HCT116 (cell line): ENCODE measurements at regions not wholly inside any gene's neighbourhood (a gene's known extent, or its start where the extent isn't known, plus 50 kb on each side); places are given as distances from the start of the nearest gene placed in this dataset.

Experiments used
- ATAC-seq: fragments of 200-7000 bp; cut with Tn5 transposase; 2 replicates; pipeline ENCODE4 v1.9.1; 2020; ENCODE audit warnings: mild to moderate bottlenecking, moderate library complexity
- BruUV-seq: library from RNA; stranded (reverse); fragments of 400-500 nt; replicated peaks from 2 replicates; lab custom pipeline; 2021; lab: Mats Ljungman, UMichigan
- CTCF ChIA-PET: fragments of 300-600 bp; sonication (Branson Sonifier 250); formaldehyde crosslinking; loops from one replicate; lab custom pipeline; 2021; ENCODE audit warnings: antibody characterized with exemption; lab: Charles Lee
- POLR2A ChIA-PET: fragments of 300-600, 350-600 bp; sonication (Branson Sonifier 250); formaldehyde crosslinking; loops from one replicate; lab custom pipeline; 2021; ENCODE audit warnings: antibody characterized with exemption; lab: Charles Lee
- RAD21 ChIA-PET, 2 experiments: fragments of 300-600 bp; sonication (Branson Sonifier 250); formaldehyde crosslinking; loops; one replicate each; lab custom pipeline; 2023; ENCODE audit warnings: low total read pairs in 2 of 2; ENCODE audit not compliant: uncharacterized antibody in 2 of 2, unreplicated experiment in 2 of 2, low non-redundant PET in 1 of 2; lab: Charles Lee
- DNase-seq: peaks from one replicate; pipeline ENCODE4 v3.0.0-alpha.2; 2010; ENCODE audit warnings: low read depth, low spot score
- H2AFZ ChIP-seq: fragments of 200-600 bp; shearing (Covaris generic), sonication (generic); 2 replicates; pipeline ENCODE4 v1.6.1; 2017; ENCODE audit warnings: low read depth, mixed run types, mixed read lengths, antibody characterized with exemption, low read length; ENCODE audit not compliant: poor library complexity, severe bottlenecking
- H3K27ac ChIP-seq: 2 replicates; pipeline ENCODE4 v1.5.1; 2012; ENCODE audit warnings: low read depth, low read length
- H3K27me3 ChIP-seq: fragments of 200-600 bp; sonication (generic); 2 replicates; pipeline ENCODE4 v1.6.1; 2016; ENCODE audit warnings: mixed run types, low read length, mixed read lengths; ENCODE audit not compliant: insufficient read depth
- H3K36me3 ChIP-seq, 2 experiments: fragments of 200-500 bp in 1 of 2; fragments of 200-600 bp in 1 of 2; sonication (Bioruptor generic) in 1 of 2; sonication (generic) in 1 of 2; 2 replicates each; pipeline versions ENCODE4 v1.5.1 to v1.6.1; 2014 to 2016; ENCODE audit warnings: low read length in 2 of 2, inconsistent platforms in 1 of 2, mixed read lengths in 1 of 2, mixed run types in 1 of 2; ENCODE audit not compliant: insufficient read depth in 2 of 2, control insufficient read depth in 1 of 2
- H3K4me1 ChIP-seq, 2 experiments: fragments of 200-600 bp in 1 of 2; sonication (generic) in 1 of 2; 2 replicates each; pipeline versions ENCODE4 v1.5.1 to v1.6.1; 2012 to 2017; ENCODE audit warnings: low read length in 2 of 2, inconsistent platforms in 1 of 2, mild to moderate bottlenecking in 1 of 2, mixed read lengths in 1 of 2, mixed run types in 1 of 2, moderate library complexity in 1 of 2; ENCODE audit not compliant: insufficient read depth in 2 of 2, control insufficient read depth in 1 of 2
- H3K4me2 ChIP-seq: fragments of 200-600 bp; sonication (generic); 2 replicates; pipeline ENCODE4 v1.6.1; 2017; ENCODE audit warnings: mixed run types, low read length, mixed read lengths
- H3K4me3 ChIP-seq, 2 experiments: fragments of 200-600 bp in 1 of 2; sonication (generic) in 1 of 2; replicated peaks in 1 of 2; 2 replicates each; pipeline ENCODE4 v1.5.1; 2011 to 2016; ENCODE audit warnings: low read length in 2 of 2, control low read depth in 1 of 2, low read depth in 1 of 2, mild to moderate bottlenecking in 1 of 2, mixed read lengths in 1 of 2, mixed run types in 1 of 2
- H3K79me2 ChIP-seq: fragments of 200-600 bp; sonication (generic); 2 replicates; pipeline ENCODE4 v1.6.1; 2017; ENCODE audit warnings: mild to moderate bottlenecking, mixed run types, low read length, moderate library complexity, mixed read lengths; ENCODE audit not compliant: insufficient read depth
- H3K9ac ChIP-seq: fragments of 200-600 bp; sonication (generic); 2 replicates; pipeline ENCODE4 v1.6.1; 2016; ENCODE audit warnings: low read length, mixed read lengths
- H3K9me2 ChIP-seq: fragments of 200-600 bp; sonication (generic), shearing (Covaris generic); 2 replicates; pipeline ENCODE4 v1.6.1; 2017; ENCODE audit warnings: mixed run types, mild to moderate bottlenecking, moderate library complexity; ENCODE audit not compliant: insufficient read depth
- H3K9me3 ChIP-seq, 2 experiments: fragments of 200-500 bp in 1 of 2; fragments of 200-600 bp in 1 of 2; sonication (Bioruptor generic) in 1 of 2; sonication (generic) in 1 of 2; 2 replicates each; pipeline ENCODE4 v1.6.1; 2014 to 2017; ENCODE audit warnings: low read length in 2 of 2, mixed read lengths in 2 of 2, inconsistent platforms in 1 of 2, low read depth in 1 of 2, mild to moderate bottlenecking in 1 of 2, mixed run types in 1 of 2, moderate library complexity in 1 of 2; ENCODE audit not compliant: control insufficient read depth in 1 of 2, insufficient read depth in 1 of 2
- H4K20me1 ChIP-seq: fragments of 200-600 bp; sonication (generic), shearing (Covaris generic); 2 replicates; pipeline ENCODE4 v1.6.1; 2017; ENCODE audit warnings: mixed run types, mild to moderate bottlenecking, moderate library complexity; ENCODE audit not compliant: insufficient read depth
- CTCF ChIP-seq, 3 experiments: fragments of 200-600 bp in 1 of 3; sonication (generic) in 1 of 3; IDR thresholded peaks in 2 of 3; conservative IDR thresholded peaks in 1 of 3; 2 replicates each; pipeline ENCODE4 v1.5.1; 2012 to 2017; ENCODE audit warnings: low read depth in 2 of 3, low read length in 2 of 3, antibody characterized with exemption in 1 of 3, borderline replicate concordance in 1 of 3, control low read depth in 1 of 3, mild to moderate bottlenecking in 1 of 3, mixed read lengths in 1 of 3, mixed run types in 1 of 3, moderate library complexity in 1 of 3; ENCODE audit not compliant: insufficient read depth in 1 of 3
- EGR1 ChIP-seq: IDR thresholded peaks from 2 replicates; pipeline ENCODE4 v1.6.1; 2012; ENCODE audit warnings: low read depth
- ELF1 ChIP-seq: IDR thresholded peaks from 2 replicates; pipeline ENCODE4 v1.6.1; 2012; ENCODE audit warnings: low read depth, borderline replicate concordance
- EZH2phosphoT487 ChIP-seq: fragments of 200-600 bp; IDR thresholded peaks from 2 replicates; pipeline ENCODE4 v1.6.1; 2018; ENCODE audit warnings: antibody characterized with exemption, borderline replicate concordance
- YY1 ChIP-seq: IDR thresholded peaks from 2 replicates; pipeline ENCODE4 v1.6.1; 2011; ENCODE audit warnings: low read length, low read depth, moderate library complexity, mild to moderate bottlenecking; ENCODE audit not compliant: insufficient replicate concordance; ENCODE audit errors: extremely low read depth
- intact Hi-C: fragments of 100-400 bp; cut with micrococcal nuclease; formaldehyde crosslinking; loops from 2 replicates; pipeline ENCODE4 v1.10.0; 2022

- TF ChIP-seq EZH2phosphoT487 (no peak), CTCF (IDR thresholded peaks at IDR 0.05 in 2 of 3, conservative IDR thresholded peaks at IDR 0.05 in 1 of 3; ENCODE audit: borderline replicate concordance in 1 of 3, insufficient read depth in 1 of 3, low read depth in 2 of 3, low read length in 2 of 3) (no peak), ELF1 (no peak), YY1 (no peak)
- RAD21 ChIA-PET: no interaction called here
Observed at GRCh38 chr6:90350689-90351554, 54.3 kb upstream of the BACH2 start.

GRCh38 chr6:90347411-90347851, 50.8 kb upstream of the BACH2 start:
- Histone ChIP-seq H2AFZ (no peak overlapping the region), H3K79me2 (no peaks in the 10 kb centered on the region), H3K4me2 (no peak overlapping the region), H3K9ac (no peak overlapping the region), H3K36me3 (no peaks in the 10 kb centered on the region), H3K9me3 (no peaks in the 10 kb centered on the region), H3K4me3 (no peak overlapping the region), H3K9me2 (no peaks in the 10 kb centered on the region), H3K27ac (no peak overlapping the region), H4K20me1 (no peaks in the 10 kb centered on the region), H3K27me3 (no peaks in the 10 kb centered on the region), H3K4me1 (peaks cover 0 to 5% of the 10 kb centered on the region in 2 experiments; a peak in 1 of 4 replicates)
- POLR2A ChIA-PET: no interaction called here
- intact Hi-C loops: no loop called here
- RAD21 ChIA-PET: no interaction called here
- DNase-seq (no peak), ATAC-seq (no peak)
- CTCF ChIA-PET: no interaction called here
- no peak for TF ChIP-seq EGR1
- BruUV-seq: no TSS peak

More at GRCh38 chr6:90350689-90351554, 54.3 kb upstream of the BACH2 start:
- H3K4me3 ChIP-seq: no peak overlapping the region
- H3K9me2 ChIP-seq: no peaks in the 10 kb centered on the region
- ChIA-PET CTCF (no interaction called here), POLR2A (no interaction called here)
- no peaks in the 10 kb centered on the region for H3K27me3 ChIP-seq
- ATAC-seq (no peak), DNase-seq (no peak)
- H2AFZ ChIP-seq: no peak overlapping the region
- H3K9me3 ChIP-seq: no peaks in the 10 kb centered on the region
- no peaks in the 10 kb centered on the region for H3K4me1 ChIP-seq
- no peaks in the 10 kb centered on the region for H3K36me3 ChIP-seq
- no peaks in the 10 kb centered on the region for H4K20me1 ChIP-seq
- no peak overlapping the region for H3K4me2 ChIP-seq
- no peaks in the 10 kb centered on the region for H3K79me2 ChIP-seq
- BruUV-seq: no TSS peak
- no peak overlapping the region for H3K9ac ChIP-seq
- H3K27ac ChIP-seq: no peak overlapping the region
- intact Hi-C loops: no loop called here
